DND-41 (cell line): ENCODE measurements at regions not wholly inside any gene's neighbourhood (a gene's known extent, or its start where the extent isn't known, plus 50 kb on each side); places are given as distances from the start of the nearest gene placed in this dataset.

Source experiments
- CTCF ChIP-seq: IDR thresholded peaks from 2 replicates; pipeline ENCODE4 v1.5.1; 2012; ENCODE audit warnings: borderline replicate concordance, low read length, moderate library complexity, mild to moderate bottlenecking; ENCODE audit not compliant: poor library complexity, severe bottlenecking; ENCODE audit errors: extremely low read depth
- EZH2 ChIP-seq: IDR thresholded peaks from 3 replicates; pipeline ENCODE4 v1.6.1; 2012; ENCODE audit warnings: borderline replicate concordance, low read depth, mild to moderate bottlenecking, moderate library complexity, low read length, inconsistent platforms; ENCODE audit not compliant: severe bottlenecking

DNA sequence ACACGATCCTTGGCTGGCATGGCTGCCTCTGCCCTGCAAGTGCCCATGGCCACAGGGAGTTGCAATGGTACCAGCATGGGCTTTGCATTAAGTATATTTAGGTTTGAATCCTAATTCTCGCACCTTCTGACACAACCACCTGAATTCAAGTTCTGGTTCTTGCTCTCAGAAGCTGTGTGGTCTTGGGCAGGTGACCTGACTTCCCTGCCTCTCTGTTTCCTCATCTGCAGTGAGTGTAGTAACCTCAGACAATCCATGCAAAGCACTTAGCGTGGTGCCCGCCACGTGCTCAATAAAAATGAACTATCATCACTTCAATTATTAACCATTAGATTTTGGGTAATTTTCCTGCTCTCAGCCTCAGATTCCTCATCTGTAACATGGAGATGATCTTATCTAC, 378.8 kb upstream of the ARID1B start:
- no peak for TF ChIP-seq CTCF
- TF ChIP-seq EZH2: no peak
